Ramos (cell line): ENCODE measurements at regions not wholly inside any gene's neighbourhood (a gene's known extent, or its start where the extent isn't known, plus 50 kb on each side); places are given as distances from the start of the nearest gene placed in this dataset.
"Not testable (repeated sequence)": the region's sequence is repeated elsewhere in the genome, so short reads cannot be mapped to it uniquely, and the experiment has no call there.

Experiments used
- in situ Hi-C: fragments of 300-500 bp; cut with MboI; formaldehyde crosslinking; loops from one replicate; pipeline ENCODE4 v1.14.3; 2022; ENCODE audit warnings: low sequenced_read_pairs; ENCODE audit not compliant: unreplicated experiment

DNA sequence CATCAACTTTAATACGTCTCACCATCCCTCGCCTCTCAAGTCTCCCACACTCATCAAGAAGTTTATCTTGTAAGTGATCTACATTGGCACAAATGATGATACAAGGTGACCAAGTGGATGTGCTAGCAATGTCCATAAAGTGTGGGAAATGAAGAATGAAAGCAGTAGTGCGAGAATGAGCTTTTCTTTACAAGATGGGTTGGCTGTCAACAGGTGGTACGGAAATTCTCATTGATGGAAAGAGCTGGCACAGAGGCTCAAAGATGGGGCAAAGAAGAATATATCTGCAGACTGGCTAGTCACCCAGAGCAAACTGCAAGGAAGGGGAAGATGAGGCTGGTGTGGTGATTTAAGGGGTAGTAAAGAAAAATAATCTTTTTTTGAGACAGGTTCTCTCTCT, 640.8 kb downstream of the MAT2B start:
- in situ Hi-C loops = no loop called here

DNA sequence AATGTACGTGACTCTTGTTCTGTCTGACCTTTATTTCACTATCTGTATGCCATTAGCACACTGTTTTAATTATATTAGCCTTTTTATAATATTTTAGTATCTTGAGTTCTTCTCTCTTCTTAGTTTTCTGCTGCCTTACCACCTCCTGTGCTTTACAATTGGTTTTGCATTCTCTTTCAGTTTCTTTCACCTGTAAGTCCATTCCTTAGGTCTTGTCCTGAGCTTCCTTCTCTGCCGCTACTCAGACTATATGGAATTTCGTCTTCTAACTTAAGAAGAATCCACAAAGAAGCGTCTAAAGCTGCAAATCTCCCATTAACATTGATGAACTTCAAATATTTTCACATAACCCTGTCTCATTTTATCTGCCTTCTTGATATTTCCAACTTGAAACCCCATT, 642.9 kb downstream of the MAT2B start:
- in situ Hi-C loops = no loop called here

DNA sequence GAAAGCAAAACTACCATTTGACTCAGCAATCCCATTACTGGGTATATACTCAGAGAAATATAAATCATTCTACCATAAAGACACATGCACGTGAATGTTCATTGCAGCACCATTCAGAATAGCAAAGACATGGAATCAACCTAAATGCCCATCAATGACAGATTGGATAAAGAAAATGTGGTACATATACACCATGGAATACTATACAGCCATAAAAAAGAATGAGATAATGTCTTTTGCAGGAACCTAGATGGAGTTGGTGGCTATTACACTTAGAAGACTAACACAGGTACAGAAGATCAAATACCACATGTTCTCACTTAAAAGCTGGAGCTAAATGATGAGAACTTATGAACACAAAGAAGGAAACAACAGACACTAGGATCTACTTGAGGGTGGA, 647.1 kb downstream of the MAT2B start:
- in situ Hi-C loops = not testable (repeated sequence)

DNA sequence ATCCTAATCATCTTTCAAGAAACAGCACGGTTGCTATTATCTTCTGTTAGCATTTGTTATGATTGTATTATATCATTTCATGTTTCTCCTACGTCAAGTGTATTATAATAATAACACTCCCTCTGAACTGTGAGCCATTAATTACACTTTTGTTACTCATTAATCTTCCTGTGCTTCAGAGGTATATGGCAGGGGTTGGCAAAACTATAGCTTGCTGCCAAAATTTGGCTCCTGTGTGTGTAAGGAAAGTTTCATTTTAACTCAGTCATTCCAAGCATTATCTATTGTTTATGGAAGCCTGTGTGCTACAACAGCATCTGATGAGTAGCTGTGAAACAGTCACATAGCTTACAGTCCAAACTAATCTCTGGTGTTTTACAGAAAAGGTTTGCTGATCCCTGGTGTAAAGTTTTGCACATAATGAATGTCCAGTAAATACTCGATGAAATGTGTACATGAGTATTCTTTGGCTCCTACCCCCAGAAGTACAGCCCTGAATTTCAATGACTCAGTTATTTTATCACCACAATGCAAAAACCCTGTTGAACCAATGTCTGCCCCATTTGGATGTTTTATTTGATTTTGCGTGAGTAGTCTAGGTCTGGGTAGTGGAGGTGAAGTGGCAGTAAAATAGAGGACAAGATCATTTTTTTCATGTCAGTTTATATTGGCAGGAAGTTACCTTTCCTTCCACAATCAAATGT, 648.2 kb downstream of the MAT2B start:
- in situ Hi-C loops = no loop called here

DNA sequence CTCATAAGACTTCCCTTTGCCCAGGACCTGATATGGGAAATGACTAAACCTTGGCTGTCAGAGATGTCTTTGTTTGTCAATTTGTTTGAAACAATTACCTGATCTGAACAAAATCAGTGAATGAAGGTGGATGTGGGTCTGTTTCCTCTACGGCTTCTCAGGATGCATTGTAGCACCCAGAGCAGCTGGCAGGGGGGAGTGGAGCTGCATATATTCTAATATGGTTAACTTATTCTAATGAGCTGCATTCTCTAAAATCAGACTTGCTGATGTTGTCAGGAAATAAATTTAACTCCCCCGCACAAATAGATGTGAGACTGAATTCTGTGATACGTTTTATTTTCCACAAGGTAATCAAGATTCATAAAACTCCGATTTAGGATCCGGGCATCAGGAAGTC, 665.4 kb downstream of the MAT2B start:
- in situ Hi-C loops = no loop called here

- in situ Hi-C loops = no loop called here
Measured at GRCh38 chr5:164175083-164175482, 669.7 kb downstream of the MAT2B start.

DNA sequence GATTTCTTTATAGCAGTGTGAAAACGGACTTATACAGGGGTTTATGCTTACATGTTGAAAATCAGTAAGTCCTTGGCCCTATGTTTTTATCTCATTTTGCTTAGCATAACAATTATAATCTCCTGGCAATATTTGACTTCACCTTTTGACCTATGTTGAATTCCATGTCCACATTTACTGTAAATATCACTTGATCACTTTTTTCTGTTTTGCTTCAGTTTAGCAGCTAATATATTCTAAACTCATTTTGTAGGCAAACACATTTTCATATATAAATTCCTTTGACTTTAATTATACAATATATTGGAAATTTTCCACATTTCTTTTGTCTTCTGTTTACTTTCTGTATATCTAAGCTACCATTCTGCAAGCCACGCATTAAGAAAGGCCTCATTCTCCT, 674.0 kb downstream of the MAT2B start:
- in situ Hi-C loops = no loop called here

- in situ Hi-C loops = no loop called here
Measured at GRCh38 chr5:164181604-164182003, 676.2 kb downstream of the MAT2B start.

DNA sequence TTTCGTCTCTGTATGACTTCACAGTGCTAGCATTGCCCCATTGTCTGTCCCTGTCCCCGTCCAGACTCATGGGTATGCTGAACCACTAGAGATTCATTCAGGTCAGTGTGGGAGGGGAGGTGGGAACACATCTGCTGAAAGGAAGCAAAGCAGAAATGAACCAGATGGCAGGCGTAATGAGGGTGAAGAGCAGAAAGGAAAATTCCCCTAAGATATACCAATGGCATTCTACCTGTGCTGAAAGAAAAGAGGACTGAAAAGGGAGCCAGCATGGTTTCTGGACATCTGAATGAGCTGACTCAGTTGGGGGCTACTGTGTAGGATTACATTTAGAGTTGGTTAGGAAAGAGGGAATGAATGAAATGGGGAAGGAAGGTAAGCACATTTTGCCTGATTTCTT, 678.7 kb downstream of the MAT2B start:
- in situ Hi-C loops = no loop called here

DNA sequence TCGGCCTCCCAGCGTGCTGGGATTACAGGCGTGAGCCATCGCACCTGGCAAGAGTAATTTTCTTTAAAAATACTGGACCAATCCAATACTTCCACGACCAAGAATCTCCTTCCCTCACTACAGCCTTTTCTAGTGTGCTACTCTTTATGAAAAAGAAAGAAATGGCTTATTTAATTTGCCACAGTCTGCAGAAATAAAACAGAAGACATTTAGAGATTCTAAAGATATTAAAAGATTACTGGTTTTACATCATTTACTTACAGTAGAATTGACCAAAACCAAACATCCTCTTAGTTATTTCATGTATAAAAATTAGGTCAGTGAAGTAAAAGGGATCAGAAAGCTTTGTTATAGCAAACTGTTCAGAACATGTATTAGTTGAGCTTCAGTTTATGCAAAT, 679.6 kb downstream of the MAT2B start:
- in situ Hi-C loops = no loop called here

GRCh38 chr5:164186550-164186949, 681.1 kb downstream of the MAT2B start:
- in situ Hi-C loops = no loop called here

GRCh38 chr5:164187785-164188184, 682.4 kb downstream of the MAT2B start:
- in situ Hi-C loops = no loop called here

DNA sequence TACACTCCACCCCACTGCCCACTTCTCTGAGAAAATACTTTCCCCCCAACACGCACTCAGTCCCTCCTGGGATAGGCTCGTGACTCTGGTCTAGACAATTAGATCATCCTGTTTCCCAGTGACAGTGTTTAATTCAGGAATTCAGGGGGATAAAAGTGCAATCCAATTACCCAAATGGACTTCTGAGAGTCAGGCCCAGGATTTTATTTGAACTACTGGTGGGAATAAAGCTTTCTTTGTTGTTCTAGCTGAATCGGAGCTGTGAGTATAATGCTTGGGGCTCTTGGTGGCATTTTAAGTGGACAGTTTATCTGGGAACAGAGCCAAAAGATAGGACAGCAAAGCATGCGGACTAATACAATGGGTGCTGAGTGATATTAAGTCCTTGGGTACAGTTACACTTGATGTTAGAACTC, 683.3 kb downstream of the MAT2B start:
- in situ Hi-C loops = no loop called here

- in situ Hi-C loops = no loop called here
Measured at GRCh38 chr5:164191240-164191639, 685.8 kb downstream of the MAT2B start.

GRCh38 chr5:164202338-164202737, 696.9 kb downstream of the MAT2B start:
- in situ Hi-C loops = no loop called here

GRCh38 chr5:164203581-164204225, 698.3 kb downstream of the MAT2B start:
- in situ Hi-C loops = no loop called here

DNA sequence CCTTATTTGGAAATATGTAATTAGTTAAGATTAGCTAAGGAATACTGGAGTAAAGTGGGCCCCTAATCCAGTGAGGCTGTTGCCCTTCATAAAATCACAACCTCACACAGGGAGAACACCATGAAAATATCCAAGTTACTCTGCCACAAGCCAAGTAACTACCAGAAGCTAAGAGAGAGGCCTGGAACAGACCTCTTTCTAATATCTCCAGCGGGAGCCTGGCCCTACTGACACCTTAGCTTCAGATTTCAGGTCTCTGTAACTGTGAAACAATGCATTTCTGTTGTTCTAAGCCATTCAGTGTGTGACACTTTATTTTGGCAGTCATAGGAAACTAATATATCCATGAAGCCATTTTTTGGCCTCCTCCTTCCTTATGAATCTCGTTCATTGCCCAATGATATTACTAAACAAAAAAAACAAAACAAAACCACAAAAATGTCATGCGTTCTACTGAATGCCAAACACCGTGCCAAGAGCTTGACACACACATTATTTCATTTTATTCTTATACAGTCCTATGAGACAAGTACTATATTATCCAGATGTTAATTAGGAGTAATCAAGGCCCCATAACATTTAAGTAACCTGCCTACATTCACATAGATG, 699.0 kb downstream of the MAT2B start:
- in situ Hi-C loops = no loop called here

DNA sequence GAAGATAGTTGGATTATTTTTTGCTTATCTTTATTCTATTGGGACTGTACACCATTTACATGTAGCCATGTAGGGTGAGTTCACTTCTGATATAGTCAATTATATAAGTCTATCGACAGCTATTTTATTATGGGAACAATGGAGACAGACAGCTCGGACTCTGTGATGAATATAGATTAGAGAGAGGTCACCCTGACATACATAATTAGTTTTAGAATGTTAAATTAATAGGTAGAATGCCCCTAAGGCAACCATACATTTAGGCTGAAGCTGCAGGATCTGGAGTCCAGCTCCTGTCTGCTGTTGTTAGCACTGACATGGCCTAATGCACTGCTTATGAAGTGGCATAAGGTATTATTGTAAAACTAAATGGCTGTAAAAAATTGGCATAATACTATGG, 700.8 kb downstream of the MAT2B start:
- in situ Hi-C loops = no loop called here

DNA sequence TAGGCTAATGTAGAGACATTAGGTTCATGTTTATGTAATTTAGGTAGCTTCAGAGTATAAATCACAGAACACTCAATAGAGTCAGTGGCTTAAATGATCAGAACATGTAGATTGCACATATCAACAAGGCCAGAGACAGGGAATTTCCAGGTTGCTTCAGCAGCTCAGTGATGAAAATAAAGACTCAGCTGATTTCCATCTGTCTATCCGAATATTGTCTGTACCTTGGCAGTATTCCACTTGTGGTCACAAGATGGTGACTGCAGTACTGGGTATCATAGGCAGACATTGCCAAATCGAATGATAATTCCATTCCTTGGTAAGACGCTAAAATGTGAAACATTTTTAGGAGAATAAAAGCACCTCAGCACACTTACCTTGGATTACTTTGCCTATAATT, 702.2 kb downstream of the MAT2B start:
- in situ Hi-C loops = no loop called here

- in situ Hi-C loops = no loop called here
Measured at GRCh38 chr5:164210491-164210890, 705.1 kb downstream of the MAT2B start.

DNA sequence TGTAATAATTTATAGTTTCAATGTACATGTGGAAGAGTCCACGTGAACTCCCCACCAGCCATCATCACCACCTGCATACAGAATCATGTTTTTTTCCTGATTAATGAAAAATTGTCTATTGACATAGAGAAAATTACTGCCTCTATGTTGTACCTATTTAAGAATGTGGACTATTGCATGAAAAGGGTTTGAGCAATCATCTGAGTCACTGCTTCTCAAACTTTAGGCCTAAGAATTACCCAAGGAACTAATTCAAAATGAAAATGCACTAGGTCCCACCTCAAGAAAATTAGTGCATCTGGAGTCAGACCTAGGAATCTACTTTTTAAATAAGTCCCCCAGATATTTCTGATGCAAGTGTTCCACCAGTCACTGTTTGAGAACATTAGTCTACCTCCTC, 709.3 kb downstream of the MAT2B start:
- in situ Hi-C loops = no loop called here

- in situ Hi-C loops = no loop called here
Measured at GRCh38 chr5:164217464-164217863, 712.0 kb downstream of the MAT2B start.
